ENCODE measurements at regions not wholly inside any gene's neighbourhood (a gene's known extent, or its start where the extent isn't known, plus 50 kb on each side); places are given as distances from the start of the nearest gene placed in this dataset.

DNA sequence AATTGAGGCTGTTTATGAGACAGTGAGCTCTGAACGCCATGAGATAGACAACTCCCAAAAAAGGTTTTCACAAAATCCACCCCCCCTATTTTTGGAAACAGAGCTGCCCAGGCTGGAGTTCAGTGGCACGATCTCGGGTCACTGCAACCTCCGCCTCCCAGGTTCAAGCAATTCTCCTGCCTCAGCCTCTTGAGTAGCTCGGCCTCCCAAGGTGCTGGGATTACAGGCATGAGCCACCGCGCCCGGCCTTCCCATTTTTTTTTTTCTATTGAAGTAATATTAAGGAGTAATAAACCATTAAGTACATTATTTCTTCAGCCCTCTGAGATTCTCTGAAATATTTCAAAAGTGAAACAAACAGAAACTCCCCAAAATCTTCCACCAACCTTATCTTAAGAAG is 252.8 kb upstream of the NETO1 start:
- H3K27me3 Mint-ChIP-seq (ENCODE audit: insufficient read depth), result no peaks in the 10 kb centered on the region
- DNase-seq, result no peak
- H3K9me3 Mint-ChIP-seq, result no peaks in the 10 kb centered on the region
- H3K36me3 Mint-ChIP-seq (ENCODE audit: low read depth), result no peaks in the 10 kb centered on the region
- H3K4me1 Mint-ChIP-seq, result no peaks in the 10 kb centered on the region
- Histone ChIP-seq H3K4me3 (ENCODE audit: low read length) (no peak overlapping the region), H3K27ac (ENCODE audit: low read depth, low read length) (no peak overlapping the region), H3K4me1 (ENCODE audit: control insufficient read depth, insufficient read depth, low read length) (no peaks in the 10 kb centered on the region), H3K27me3 (ENCODE audit: control insufficient read depth, insufficient read depth, low read length, poor library complexity, severe bottlenecking) (no peaks in the 10 kb centered on the region), H3K9me3 (ENCODE audit: control insufficient read depth, low read length) (no peaks in the 10 kb centered on the region), H3K9ac (ENCODE audit: extremely low read depth, low read length, poor library complexity, severe bottlenecking) (no peak overlapping the region), H3K36me3 (ENCODE audit: control insufficient read depth, insufficient read depth, low read length) (no peaks in the 10 kb centered on the region)
- TF ChIP-seq, protein P1, sequence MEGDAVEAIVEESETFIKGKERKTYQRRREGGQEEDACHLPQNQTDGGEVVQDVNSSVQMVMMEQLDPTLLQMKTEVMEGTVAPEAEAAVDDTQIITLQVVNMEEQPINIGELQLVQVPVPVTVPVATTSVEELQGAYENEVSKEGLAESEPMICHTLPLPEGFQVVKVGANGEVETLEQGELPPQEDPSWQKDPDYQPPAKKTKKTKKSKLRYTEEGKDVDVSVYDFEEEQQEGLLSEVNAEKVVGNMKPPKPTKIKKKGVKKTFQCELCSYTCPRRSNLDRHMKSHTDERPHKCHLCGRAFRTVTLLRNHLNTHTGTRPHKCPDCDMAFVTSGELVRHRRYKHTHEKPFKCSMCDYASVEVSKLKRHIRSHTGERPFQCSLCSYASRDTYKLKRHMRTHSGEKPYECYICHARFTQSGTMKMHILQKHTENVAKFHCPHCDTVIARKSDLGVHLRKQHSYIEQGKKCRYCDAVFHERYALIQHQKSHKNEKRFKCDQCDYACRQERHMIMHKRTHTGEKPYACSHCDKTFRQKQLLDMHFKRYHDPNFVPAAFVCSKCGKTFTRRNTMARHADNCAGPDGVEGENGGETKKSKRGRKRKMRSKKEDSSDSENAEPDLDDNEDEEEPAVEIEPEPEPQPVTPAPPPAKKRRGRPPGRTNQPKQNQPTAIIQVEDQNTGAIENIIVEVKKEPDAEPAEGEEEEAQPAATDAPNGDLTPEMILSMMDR (conservative IDR thresholded peaks at IDR 0.05), result no peak
- H3K27ac Mint-ChIP-seq, result no peak overlapping the region
- H3K4me3 Mint-ChIP-seq, result no peak overlapping the region
- 92% methylated on average over 5 of the region's 8 CpGs; no CpG with 5 or more reads in 1 of the 2 experiments for WGBS, 2 experiments (ENCODE audit: insufficient coverage in 1 of 2, insufficient read length in 1 of 2)

DNA sequence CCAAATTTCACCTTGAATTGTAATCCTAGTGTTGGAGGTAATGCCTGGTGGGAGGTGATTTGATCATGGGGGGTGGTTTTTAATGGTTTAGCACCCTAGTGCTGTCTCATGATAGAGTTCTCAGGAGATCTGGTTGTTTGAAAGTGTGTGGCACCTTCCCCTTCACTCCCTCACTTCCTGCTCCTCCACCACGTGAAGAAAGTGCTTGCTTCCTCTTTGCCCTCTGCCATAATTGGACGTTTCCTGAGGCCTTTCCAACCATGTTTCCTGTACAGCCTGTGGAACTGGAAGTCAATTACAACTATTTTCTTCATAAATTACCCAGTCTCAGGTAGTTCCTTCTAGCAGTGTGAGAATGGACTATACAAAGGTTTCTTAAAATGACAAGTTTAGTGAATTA is 251.8 kb upstream of the NETO1 start:
- H3K4me1 ChIP-seq (ENCODE audit: control insufficient read depth, insufficient read depth, low read length), result no peaks in the 10 kb centered on the region
- 76 to 83% methylated on average over 1 to 2 of the region's 2 CpGs for WGBS, 2 experiments (ENCODE audit: insufficient coverage in 1 of 2, insufficient read length in 1 of 2)
- no peak for DNase-seq
- no peaks in the 10 kb centered on the region for H3K27me3 ChIP-seq (ENCODE audit: control insufficient read depth, insufficient read depth, low read length, poor library complexity, severe bottlenecking)
- H3K27me3 Mint-ChIP-seq (ENCODE audit: insufficient read depth), result no peaks in the 10 kb centered on the region
- H3K4me1 Mint-ChIP-seq, result no peaks in the 10 kb centered on the region
- no peaks in the 10 kb centered on the region for H3K36me3 Mint-ChIP-seq (ENCODE audit: low read depth)
- H3K9me3 Mint-ChIP-seq, result no peaks in the 10 kb centered on the region
- no peak overlapping the region for H3K4me3 Mint-ChIP-seq
- no peak overlapping the region for H3K9ac ChIP-seq (ENCODE audit: extremely low read depth, low read length, poor library complexity, severe bottlenecking)
- TF ChIP-seq, protein P1 (conservative IDR thresholded peaks at IDR 0.05), result no peak
- no peaks in the 10 kb centered on the region for H3K36me3 ChIP-seq (ENCODE audit: control insufficient read depth, insufficient read depth, low read length)
- no peak overlapping the region for H3K27ac ChIP-seq (ENCODE audit: low read depth, low read length)
- H3K27ac Mint-ChIP-seq, result no peak overlapping the region
- H3K9me3 ChIP-seq (ENCODE audit: control insufficient read depth, low read length), result no peaks in the 10 kb centered on the region
- no peak overlapping the region for H3K4me3 ChIP-seq (ENCODE audit: low read length)

GRCh38 chr18:73118121-73118816 is 250.5 kb upstream of the NETO1 start:
- Histone ChIP-seq H3K36me3 (ENCODE audit: control insufficient read depth, insufficient read depth, low read length) (no peaks in the 10 kb centered on the region), H3K4me3 (ENCODE audit: low read length) (no peak overlapping the region), H3K9ac (ENCODE audit: extremely low read depth, low read length, poor library complexity, severe bottlenecking) (no peak overlapping the region), H3K4me1 (ENCODE audit: control insufficient read depth, insufficient read depth, low read length) (no peaks in the 10 kb centered on the region), H3K9me3 (ENCODE audit: control insufficient read depth, low read length) (no peaks in the 10 kb centered on the region), H3K27ac (ENCODE audit: low read depth, low read length) (no peak overlapping the region), H3K27me3 (ENCODE audit: control insufficient read depth, insufficient read depth, low read length, poor library complexity, severe bottlenecking) (no peaks in the 10 kb centered on the region)
- no peak overlapping the region for H3K27ac Mint-ChIP-seq
- no peak overlapping the region for H3K4me3 Mint-ChIP-seq
- no peaks in the 10 kb centered on the region for H3K27me3 Mint-ChIP-seq (ENCODE audit: insufficient read depth)
- no peaks in the 10 kb centered on the region for H3K4me1 Mint-ChIP-seq
- no peaks in the 10 kb centered on the region for H3K36me3 Mint-ChIP-seq (ENCODE audit: low read depth)
- 87 to 100% methylated on average over 1 to 2 of the region's 3 CpGs for WGBS, 2 experiments (ENCODE audit: insufficient coverage in 1 of 2, insufficient read length in 1 of 2)
- H3K9me3 Mint-ChIP-seq, result no peaks in the 10 kb centered on the region
- no peak for DNase-seq
- TF ChIP-seq, protein P1 (conservative IDR thresholded peaks at IDR 0.05), result no peak
